Esophagus squamous epithelium (tissue), 5 donors: ENCODE measurements at regions not wholly inside any gene's neighbourhood (a gene's known extent, or its start where the extent isn't known, plus 50 kb on each side); places are given as distances from the start of the nearest gene placed in this dataset.
A peak's percentile ranks its signal among the peaks of the same experiment; 100 is the strongest.

Experiments
- DNase-seq: peaks from one replicate; lab custom pipeline; 2025; lab: John Stamatoyannopoulos, UW
- H3K27ac ChIP-seq, 4 donors: fragments of 200-600 bp; sonication (generic); one replicate each; pipeline ENCODE4 v1.5.1; 2016 to 2019; ENCODE audit warnings: mild to moderate bottlenecking in 1 of 4
- H3K27me3 ChIP-seq, 4 donors: fragments of 200-600 bp; sonication (generic); 1 replicate in 3 of 4; 2 replicates in 1 of 4; pipeline versions ENCODE4 v1.5.1 to v1.6.0; 2017 to 2021; ENCODE audit warnings: antibody characterized with exemption in 1 of 4
- H3K36me3 ChIP-seq, 3 donors: fragments of 200-600 bp; sonication (generic); one replicate each; pipeline ENCODE4 v1.5.1; 2016 to 2019
- H3K4me1 ChIP-seq, 3 donors: fragments of 200-600 bp; sonication (generic); one replicate each; pipeline ENCODE4 v1.5.1; 2017 to 2019
- H3K4me3 ChIP-seq, 4 donors: fragments of 200-600 bp; sonication (generic); 1 replicate in 3 of 4; 2 replicates in 1 of 4; pipeline ENCODE4 v1.5.1; 2016 to 2019; ENCODE audit warnings: mild to moderate bottlenecking in 2 of 4, moderate library complexity in 1 of 4
- H3K9me3 ChIP-seq, 3 donors: fragments of 200-600 bp; sonication (generic); one replicate each; pipeline ENCODE4 v1.5.1; 2016 to 2019
- POLR2A ChIP-seq, 4 donors: fragments of 450-650 bp; IDR thresholded peaks; one replicate each; pipeline ENCODE4 v1.6.1; 2017; ENCODE audit warnings: antibody characterized with exemption in 4 of 4, mild to moderate bottlenecking in 4 of 4, moderate library complexity in 3 of 4
- WGBS, 2 donors: methylation state at CpG; one replicate each; pipeline ENCODE4 v1.1.5; 2018; 5-methylcytosine and 5-hydroxymethylcytosine counted together
- intact Hi-C: fragments of 100-400 bp; cut with DNase I; formaldehyde crosslinking; loops from one replicate; pipeline ENCODE4 v1.15.0; 2022
- TF ChIP-seq, protein P1 (sequence below), 6 experiments: fragments of 450-650 bp in 4 of 6; fragments of 200-600 bp in 2 of 6; sonication (generic) in 2 of 6; IDR thresholded peaks; one replicate each; pipeline ENCODE4 v1.5.1; 2016 to 2019; ENCODE audit warnings: antibody characterized with exemption in 6 of 6, mild to moderate bottlenecking in 4 of 6, moderate library complexity in 4 of 6
- donor health status: DM: yes; HTN: yes; CAD: no.

DNA sequence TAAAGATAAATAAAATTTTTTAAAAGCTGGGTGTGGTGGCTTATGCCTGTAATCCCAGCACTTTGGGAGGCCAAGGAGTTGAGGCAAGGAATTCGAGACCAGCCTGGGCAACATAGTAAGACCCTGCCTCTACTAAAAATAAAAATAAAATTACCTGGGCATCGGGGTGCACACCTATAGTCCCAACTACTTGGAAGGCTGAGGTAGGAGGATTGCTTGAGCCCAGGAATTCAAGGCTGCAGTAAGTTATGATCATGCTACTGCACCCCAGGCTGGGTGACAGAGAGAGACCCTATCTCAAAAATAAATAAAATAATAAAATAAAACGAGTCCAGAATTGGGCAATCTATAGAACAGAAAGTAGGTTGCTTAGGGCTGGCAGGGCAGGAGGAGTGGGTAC lies 228.7 kb downstream of the BCAS1 start:
- peak overlapping the region in 1 of 4 donors; percentile 48 for H3K27ac ChIP-seq
- H3K4me1 ChIP-seq, result peaks cover 0 to 20% (median 5%) of the 10 kb centered on the region in 3 donors
- no peak for DNase-seq
- intact Hi-C loops, result no loop called here
- H3K4me3 ChIP-seq, result no peak overlapping the region
- TF ChIP-seq, protein P1, sequence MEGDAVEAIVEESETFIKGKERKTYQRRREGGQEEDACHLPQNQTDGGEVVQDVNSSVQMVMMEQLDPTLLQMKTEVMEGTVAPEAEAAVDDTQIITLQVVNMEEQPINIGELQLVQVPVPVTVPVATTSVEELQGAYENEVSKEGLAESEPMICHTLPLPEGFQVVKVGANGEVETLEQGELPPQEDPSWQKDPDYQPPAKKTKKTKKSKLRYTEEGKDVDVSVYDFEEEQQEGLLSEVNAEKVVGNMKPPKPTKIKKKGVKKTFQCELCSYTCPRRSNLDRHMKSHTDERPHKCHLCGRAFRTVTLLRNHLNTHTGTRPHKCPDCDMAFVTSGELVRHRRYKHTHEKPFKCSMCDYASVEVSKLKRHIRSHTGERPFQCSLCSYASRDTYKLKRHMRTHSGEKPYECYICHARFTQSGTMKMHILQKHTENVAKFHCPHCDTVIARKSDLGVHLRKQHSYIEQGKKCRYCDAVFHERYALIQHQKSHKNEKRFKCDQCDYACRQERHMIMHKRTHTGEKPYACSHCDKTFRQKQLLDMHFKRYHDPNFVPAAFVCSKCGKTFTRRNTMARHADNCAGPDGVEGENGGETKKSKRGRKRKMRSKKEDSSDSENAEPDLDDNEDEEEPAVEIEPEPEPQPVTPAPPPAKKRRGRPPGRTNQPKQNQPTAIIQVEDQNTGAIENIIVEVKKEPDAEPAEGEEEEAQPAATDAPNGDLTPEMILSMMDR (IDR thresholded peaks at IDR 0.05), result no peak
- TF ChIP-seq POLR2A (IDR thresholded peaks at IDR 0.05), result no peak
- 84 to 91% methylated on average over 2 to 3 of the region's 3 CpGs for whole genome bisulfite sequencing, 2 donors
- H3K36me3 ChIP-seq, result no peaks in the 10 kb centered on the region
- H3K27me3 ChIP-seq, result no peaks in the 10 kb centered on the region
- no peaks in the 10 kb centered on the region for H3K9me3 ChIP-seq

DNA sequence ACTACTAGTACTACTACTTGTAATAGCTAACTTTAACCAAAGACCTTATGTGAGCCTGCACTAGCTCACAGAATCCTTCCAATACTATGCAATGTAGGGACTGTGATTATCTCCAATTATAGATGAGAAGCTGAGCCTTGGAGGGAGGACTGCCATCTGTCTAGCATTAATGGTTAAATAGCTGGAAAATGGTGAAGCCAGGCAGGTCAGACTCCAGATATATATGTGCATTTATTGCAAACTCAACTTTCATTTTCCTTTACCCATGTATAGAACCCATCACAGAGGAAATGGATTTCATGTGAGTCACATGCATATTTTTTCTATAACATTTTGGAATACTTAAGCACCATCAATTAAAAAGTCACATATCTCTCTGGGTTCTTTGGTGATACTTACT lies 229.9 kb downstream of the BCAS1 start:
- Histone ChIP-seq H3K27me3 (no peaks in the 10 kb centered on the region), H3K4me3 (no peak overlapping the region), H3K4me1 (peaks cover 0 to 14% (median 5%) of the 10 kb centered on the region in 3 donors), H3K27ac (no peak overlapping the region), H3K9me3 (no peaks in the 10 kb centered on the region), H3K36me3 (no peaks in the 10 kb centered on the region)
- intact Hi-C loops, result no loop called here
- DNase-seq, result no peak
- TF ChIP-seq, protein P1 (IDR thresholded peaks at IDR 0.05), result no peak
- no peak for TF ChIP-seq POLR2A (IDR thresholded peaks at IDR 0.05)

DNA sequence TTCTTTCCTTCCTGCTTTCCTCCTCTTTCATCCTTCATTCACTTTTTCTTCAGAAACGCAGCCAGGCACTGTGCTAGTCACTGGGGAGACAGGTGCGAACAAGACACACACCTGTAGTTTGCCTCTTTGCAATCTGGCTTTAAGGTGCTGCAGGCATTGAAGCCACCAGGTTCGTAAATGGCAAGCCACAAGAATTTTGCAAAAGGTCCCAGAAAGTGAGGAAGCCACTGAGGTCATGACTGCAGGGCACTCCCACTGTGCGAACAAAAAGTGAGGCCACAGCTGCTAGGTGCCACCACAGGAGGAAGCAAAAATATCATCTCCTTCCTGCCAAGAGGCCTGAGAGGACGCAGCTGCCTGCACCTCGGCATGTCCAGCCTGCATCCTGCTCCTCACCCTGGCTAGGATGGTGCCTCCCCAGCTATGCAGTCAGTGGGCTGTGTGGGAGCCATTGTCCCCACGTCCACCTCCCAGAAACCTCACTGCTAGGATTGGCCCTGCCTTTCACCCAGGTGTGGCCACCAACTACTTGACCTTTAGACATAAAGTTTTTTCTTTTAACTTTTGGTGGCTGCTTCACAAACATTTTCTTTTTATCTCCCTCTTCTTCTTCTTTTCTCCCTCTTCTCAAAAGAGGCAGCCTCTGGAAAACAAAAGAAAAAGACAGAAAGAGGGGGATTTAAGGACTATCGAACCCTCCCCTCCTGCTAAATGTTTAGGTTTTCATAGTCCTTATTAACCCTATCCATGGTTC lies 230.8 kb downstream of the BCAS1 start:
- Histone ChIP-seq H3K27me3 (no peaks in the 10 kb centered on the region), H3K4me1 (peaks cover 0 to 14% (median 5%) of the 10 kb centered on the region in 3 donors), H3K4me3 (no peak overlapping the region), H3K36me3 (no peaks in the 10 kb centered on the region), H3K9me3 (no peaks in the 10 kb centered on the region), H3K27ac (peak overlapping the region in 2 of 4 donors; percentile 42)
- peak in 1 of 4 donors; percentile 34 for TF ChIP-seq POLR2A (IDR thresholded peaks at IDR 0.05)
- TF ChIP-seq, protein P1 (IDR thresholded peaks at IDR 0.05), result no peak
- 57 to 70% methylated on average over 5 to 7 of the region's 8 CpGs for WGBS, 2 donors
- no peak for DNase-seq
- intact Hi-C loops, result no loop called here

DNA sequence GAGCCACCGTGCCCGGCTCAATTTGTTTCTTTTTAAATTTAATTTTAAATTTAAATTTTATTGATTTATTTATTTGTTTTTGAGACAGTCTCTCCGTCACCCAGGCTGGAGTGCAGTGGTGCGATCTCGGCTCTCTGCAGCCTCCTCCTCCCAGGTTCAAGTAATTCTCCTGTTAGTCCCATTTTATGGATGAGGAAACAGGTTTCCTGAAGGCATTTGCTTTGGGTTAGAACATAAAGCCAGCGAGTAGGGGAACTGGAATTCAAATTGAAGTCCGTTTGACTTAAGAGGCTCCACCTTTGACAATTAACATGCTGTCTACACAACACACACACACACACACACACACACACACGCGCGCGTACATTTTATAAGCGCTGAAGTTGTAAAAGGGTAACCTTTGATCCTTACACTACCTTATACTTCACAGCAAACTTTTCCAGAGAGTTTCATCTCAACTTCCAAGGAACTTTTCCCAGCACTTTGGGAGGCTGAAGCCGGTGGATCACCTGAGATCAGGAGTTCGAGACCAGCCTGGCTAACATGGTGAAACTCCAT lies 232.0 kb downstream of the BCAS1 start:
- TF ChIP-seq POLR2A (IDR thresholded peaks at IDR 0.05), result no peak
- TF ChIP-seq, protein P1 (IDR thresholded peaks at IDR 0.05), result no peak
- 86 to 90% methylated on average over 10 to 14 of the region's 14 CpGs for WGBS, 2 donors
- Histone ChIP-seq H3K36me3 (no peaks in the 10 kb centered on the region), H3K4me1 (peaks cover 0 to 25% (median 8%) of the 10 kb centered on the region in 3 donors), H3K4me3 (no peak overlapping the region), H3K9me3 (no peaks in the 10 kb centered on the region), H3K27me3 (no peaks in the 10 kb centered on the region), H3K27ac (no peak overlapping the region)
- DNase-seq, result no peak
- intact Hi-C loops, result no loop called here

DNA sequence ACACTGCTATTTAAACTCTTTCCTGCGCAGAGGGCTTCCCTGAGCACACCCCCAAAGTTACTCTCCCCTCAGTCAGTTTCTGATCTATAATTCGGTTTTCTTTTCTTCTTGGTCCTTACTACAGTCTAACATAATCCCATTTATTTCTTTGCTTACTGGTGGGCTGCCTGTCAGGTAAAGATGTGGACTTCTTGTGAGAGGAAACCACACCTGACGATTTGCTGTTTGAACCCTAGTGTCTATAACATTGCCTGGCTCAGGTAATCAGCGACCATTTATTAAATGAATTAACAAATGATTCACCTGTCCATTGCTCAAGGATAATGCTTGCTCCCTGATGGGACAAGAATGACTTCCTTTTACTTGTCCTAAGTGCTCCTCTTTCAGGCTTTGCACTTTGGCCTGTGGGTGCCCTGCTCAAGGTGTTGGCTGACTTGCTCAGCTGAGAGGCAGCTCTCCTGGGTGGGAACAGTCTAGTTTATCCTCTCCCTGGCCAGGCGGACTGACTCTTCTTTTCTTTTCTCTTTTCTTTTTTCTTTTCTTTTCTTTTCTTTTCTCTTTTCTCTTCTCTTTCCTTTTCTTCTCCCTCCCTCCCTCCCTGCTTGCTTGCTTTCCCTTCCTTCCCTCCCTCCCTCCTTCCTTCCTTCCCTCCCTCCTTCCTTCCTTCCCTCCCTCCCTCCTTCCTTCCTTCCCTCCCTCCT lies 233.1 kb downstream of the BCAS1 start:
- Histone ChIP-seq H3K4me1 (peaks cover 0 to 15% (median 3%) of the 10 kb centered on the region in 3 donors), H3K27me3 (no peaks in the 10 kb centered on the region), H3K27ac (no peak overlapping the region), H3K4me3 (no peak overlapping the region), H3K9me3 (no peaks in the 10 kb centered on the region), H3K36me3 (no peaks in the 10 kb centered on the region)
- WGBS, 2 donors, result 79 to 93% methylated on average over 4 to 5 of the region's 5 CpGs
- no peak for DNase-seq
- no peak for TF ChIP-seq POLR2A (IDR thresholded peaks at IDR 0.05)
- TF ChIP-seq, protein P1 (IDR thresholded peaks at IDR 0.05), result no peak
- intact Hi-C loops, result no loop called here
